HS-5 (cell line): ENCODE measurements at regions not wholly inside any gene's neighbourhood (a gene's known extent, or its start where the extent isn't known, plus 50 kb on each side); places are given as distances from the start of the nearest gene placed in this dataset.
"Not testable (repeated sequence)": the region's sequence is repeated elsewhere in the genome, so short reads cannot be mapped to it uniquely, and the experiment has no call there.

Experiments
- DNase-seq: peaks from one replicate; pipeline ENCODE4 v3.0.0-alpha.2; 2012; ENCODE audit warnings: low read depth

DNA sequence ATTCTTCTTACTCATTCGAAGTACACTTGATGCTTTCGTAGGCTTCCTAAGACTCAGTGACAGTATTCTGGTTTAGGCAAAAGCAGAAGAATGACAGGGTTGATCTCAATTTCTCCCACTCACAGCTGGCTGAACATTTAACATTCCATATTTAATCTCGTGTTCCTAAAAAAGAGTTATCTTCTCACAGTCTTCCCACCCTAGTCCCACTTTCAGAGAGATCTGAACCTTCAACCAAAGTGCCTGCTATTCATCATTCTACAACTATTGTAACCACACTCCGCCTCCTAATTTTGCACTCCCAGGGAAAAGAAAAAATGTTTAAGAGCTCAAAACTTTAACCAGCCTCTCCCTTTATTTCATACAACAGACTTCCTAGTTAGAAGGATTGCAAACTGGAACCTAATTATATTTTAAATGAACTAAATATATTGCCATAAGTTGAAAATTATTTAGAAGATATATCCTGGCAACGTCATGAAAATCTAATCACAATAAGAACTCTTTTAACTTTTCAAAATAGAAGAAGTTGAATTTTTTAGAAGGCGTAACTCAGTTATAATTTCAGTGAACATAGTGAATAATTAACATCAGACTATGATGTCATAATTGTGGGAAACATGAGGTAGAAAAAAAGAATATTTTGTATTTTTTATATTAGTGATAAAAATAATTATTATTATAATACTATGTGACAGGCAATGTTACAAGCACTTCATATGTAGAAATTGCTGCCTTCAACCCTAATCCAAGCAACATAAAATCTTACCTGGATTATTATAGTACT lies 540.9 kb upstream of the ADGRL2 start:
- no peak for DNase-seq

DNA sequence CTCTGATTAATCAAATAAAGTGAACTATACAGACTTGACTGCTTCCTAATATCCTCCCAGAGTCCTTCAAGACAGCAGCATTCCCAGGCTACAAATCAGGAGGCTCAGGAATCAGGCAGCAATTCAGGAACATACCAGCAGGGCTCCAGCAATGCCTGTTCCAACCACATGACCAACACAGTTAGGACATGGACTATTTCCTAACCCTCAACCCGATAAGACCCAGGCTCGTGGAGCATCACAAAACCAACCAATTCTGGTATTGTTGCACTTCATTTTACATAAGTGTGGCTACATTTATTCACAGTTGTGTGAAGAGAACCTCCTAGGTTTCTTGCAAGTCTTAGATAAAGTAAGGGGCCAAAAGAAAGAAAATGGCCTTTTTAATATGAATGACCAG lies 546.2 kb upstream of the ADGRL2 start:
- no peak for DNase-seq

DNA sequence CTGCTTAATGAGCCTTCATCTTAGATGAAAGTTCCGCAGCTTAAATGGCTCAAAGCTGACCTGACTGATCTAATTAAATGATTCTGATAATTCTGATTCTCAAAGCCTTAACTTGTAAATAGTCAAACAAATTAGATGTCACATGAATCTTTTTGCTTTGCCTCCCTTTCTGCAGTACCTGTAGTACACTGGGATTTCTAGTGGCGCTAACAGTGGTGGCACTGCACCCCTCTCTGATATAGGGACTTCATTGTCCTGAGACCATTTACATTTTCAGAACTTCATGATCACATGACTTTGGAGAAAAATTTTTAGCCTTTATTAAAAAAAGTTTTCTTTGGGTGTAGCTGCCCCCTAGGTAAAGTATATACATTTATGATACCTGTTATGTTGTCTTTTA lies 546.7 kb upstream of the ADGRL2 start:
- no peak for DNase-seq

DNA sequence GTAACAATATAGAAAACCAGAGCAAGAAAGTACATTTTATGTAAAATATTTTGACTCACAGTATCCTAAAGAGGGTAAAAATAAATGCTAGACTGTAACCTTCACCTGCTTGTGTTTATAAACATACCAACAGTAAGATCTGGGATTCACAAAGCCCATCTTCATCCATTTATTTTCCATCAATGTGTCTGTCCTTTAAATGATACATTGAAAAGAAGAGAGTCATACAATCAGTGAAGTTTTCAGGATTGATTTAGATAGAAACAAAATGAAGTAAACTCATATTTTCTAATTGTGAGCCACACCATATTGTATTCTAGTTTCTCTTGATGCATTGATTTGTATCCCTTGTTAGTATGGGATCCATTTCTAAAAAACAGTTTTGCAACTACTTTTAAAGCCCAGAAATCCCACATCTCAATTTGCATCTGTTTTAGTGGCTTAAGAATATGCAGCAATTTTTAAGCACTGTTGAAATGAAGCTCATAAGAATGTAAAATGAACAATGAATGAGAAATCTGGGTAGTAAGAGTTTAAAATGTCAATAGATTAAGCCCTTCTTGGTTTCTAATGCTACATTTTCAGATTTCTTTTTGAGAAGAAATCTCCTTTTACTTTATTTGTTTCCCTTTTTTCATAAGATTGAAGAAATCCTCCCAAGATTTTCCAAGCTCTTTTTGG lies 548.1 kb upstream of the ADGRL2 start:
- DNase-seq, result no peak

DNA sequence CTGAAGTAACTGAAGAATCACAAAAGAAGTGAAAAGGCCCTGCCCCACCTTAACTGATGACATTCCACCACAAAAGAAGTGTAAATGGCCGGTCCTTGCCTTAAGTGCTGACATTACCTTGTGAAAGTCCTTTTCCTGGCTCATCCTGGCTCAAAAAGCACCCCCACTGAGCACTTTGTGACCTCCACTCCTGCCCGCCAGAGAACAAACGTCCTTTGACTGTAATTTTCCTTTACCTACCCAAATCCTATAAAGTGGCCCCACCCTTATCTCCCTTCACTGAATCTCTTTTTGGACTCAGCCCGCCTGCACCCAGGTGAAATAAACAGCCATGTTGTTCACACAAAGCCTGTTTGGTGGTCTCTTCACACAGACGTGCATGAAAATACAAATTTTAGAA lies 549.9 kb upstream of the ADGRL2 start:
- not testable (repeated sequence) for DNase-seq

- not testable (repeated sequence) for DNase-seq
These were observed 555.5 kb upstream of the ADGRL2 start for GRCh38 chr1:81245084-81245715.

- not testable (repeated sequence) for DNase-seq
These were observed 556.1 kb upstream of the ADGRL2 start for GRCh38 chr1:81244612-81245011.

DNA sequence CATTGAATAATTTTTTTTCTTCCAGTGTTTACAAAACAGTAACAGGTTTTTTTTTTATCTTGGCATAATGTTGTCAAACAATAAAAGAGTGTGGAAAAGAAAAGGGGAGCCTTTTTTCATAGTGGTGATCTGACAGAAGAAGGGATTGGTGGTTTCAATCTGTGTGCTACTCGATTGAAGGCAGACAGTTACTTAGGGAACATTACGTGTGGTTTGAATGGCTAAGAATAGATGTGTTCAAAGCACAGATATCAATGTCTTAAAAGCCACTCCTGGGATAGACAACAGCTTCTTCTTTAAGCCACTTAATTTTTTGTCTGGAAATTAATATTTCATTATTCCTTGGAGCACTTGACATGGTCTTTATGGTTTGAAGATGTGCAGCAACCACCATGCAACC lies 558.6 kb upstream of the ADGRL2 start:
- DNase-seq, result no peak

DNA sequence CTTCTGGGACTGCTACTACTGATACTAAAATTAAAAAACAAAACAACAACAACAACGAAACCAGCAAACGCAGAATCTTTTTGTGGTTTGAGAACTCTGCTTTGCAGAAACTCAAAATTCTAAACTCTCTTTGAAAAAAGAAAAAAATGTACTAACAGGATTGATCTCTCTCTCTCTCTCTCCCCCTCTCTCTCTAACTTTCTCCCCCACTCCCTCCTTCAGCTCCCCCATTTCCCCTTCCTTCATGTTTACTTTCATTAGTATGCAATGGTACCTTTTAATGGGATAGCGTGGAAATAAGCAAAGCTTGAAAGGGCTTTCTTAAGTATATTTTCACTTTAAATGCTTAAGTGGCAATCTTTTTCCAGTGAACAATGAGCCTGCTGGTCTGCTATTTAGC lies 562.6 kb upstream of the ADGRL2 start:
- DNase-seq, result no peak

DNA sequence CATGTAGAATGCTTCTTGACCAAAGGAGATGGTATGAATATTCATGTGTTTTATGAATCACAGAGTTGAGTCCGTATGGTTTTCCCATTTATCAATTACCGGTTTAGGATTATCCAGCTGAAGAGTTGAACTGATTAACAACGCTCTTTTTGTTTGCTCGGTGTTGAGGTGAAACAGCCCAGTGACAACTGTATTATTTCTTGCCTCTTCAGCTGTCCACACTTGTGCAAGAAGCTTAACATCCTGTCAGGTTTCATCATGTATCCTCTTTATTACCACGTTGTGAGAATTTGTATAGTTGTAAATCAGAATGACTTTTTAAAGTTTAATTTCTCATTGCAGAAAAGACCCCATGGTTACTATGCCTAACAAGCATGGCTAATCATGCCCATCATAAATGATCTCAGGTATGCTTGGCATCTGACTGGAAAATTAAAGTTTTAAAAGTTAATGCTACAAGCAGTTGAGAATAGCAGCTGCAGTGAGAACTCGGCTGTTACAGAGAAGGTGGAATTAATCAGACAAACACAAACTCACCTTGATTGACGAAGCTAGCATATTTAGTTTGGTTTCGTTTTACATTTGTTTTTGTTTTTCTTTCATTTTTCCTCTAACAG lies 563.2 kb upstream of the ADGRL2 start:
- DNase-seq, result no peak

- no peak for DNase-seq
These were observed 566.5 kb upstream of the ADGRL2 start for GRCh38 chr1:81234237-81234636.

GRCh38 chr1:81233591-81233990 lies 567.1 kb upstream of the ADGRL2 start:
- no peak for DNase-seq

DNA sequence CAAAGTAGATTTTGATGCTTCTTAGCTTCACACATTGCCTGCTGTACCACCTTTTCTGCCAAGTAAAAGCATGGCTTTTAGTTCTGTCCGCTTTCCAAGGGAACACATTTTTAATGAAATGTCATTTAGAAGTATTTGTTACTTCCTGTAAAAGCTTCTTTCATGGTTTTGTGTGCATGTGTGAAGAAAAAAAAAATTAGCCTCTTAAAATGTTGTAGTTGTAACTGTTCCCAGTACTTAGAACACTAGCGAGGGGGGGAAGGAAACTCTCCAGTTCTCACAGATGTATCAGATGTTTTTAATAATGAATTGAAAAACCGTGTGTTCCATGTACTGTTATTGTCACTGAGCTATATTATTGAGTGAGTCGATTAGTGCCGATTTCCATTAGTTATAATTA lies 568.3 kb upstream of the ADGRL2 start:
- no peak for DNase-seq

- DNase-seq, result no peak
These were observed 569.0 kb upstream of the ADGRL2 start for GRCh38 chr1:81231729-81232038.

GRCh38 chr1:81230983-81231728 lies 569.6 kb upstream of the ADGRL2 start:
- DNase-seq, result no peak

DNA sequence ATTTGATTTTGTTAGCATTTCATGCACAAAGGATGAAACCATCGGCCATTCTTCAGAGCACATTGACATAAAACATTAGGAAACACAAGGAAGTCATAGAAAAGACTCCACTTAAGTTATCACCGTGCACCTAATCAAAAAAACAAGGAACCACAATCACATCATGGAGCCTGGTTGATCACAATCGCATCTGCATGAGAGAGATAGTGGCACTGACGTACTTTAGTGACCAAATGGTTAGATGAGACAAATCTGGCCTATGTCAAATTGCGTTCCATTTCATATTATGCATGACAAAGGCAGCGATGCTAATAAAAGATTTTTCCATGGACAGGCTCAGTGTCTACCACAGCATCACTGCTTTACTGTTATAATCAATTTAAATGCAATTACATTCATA lies 571.8 kb upstream of the ADGRL2 start:
- DNase-seq, result no peak

DNA sequence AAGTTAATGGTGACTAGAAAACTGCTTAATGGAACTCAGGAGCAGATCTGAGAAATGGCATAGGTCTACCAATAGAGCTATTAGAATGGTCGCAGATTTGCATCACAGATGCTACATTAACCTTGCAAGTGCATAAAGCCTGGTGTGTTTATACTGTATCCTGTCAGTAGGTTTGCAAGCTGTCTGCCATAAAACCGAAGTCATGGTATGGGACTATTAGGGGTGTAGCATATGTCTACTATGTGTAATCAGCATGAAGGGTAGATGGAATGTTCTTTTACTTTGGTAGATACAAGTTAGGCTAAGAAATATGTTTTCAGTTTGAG lies 574.2 kb upstream of the ADGRL2 start:
- DNase-seq, result no peak

DNA sequence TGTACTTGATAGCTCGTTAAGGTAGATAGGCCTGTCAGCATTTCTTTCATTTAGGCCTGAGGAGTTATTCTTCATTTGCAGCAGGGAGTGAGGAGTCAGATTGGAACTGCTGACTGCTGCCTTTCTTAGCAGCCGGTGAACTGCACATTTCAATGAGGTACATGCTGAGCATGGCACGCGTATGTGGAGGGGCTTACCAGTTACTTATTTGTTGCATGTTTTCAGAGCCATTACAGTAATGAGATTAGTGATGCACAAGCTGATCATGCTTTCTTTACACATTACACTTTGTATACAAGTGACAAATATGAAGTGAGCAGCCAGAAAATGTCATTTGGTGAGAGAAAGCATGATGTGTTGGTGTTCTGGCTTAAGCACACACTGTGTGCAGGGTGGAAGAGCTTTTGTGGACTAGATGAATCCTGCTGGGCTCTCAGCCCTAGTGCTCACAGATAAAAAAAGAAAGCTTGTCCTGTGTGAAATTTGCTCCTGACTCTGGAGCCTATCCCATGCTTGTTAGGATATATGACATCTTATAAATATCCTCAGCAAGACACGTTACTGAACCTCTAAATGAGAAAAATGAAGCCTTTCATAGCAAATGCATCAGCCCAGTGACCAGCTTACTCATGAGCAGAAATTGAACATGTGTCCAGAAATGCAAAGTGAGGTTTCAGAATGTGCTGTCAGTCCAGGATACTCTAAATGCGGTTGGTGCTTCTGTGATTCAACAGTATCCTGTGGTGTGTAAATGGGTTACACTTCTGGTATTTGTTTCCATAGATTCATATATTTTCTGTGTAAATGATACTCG lies 574.7 kb upstream of the ADGRL2 start:
- DNase-seq, result no peak

DNA sequence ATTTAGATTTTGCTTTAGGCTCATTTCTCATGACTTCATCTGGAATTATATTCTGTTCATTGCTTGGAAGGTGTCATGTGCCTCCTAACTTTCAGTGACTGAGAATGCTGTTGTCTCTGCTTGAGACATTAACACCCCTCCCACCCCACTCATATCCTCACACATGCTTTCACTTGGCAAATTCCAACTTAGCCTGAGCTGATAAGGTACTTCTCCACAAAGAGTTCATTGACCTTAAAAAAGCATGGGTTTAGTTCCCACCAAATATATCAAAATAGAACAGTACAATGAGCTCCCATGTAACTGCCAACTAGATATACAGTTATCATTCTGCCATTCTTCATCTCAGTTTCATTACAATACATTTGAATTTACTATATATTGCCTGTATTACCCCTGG lies 576.5 kb upstream of the ADGRL2 start:
- DNase-seq, result no peak

DNA sequence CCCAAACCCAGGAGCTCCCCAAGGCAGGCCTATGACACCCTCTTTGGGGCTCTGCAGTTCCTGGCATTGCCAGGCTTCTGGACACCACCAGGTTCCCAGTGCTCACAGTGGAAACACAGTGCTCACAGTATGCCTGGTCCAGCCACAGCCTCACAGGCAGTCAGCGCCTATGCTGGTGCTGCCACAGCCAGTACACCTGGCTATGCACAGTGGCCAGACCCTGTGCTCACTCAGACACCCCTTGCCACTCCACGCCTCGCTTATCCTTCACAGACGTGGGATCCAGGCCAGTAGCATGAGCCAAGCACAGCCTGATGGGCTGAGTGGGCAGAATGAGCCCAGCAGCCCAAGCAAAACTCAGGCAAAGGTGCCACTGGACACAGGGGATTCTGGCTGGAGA lies 579.2 kb upstream of the ADGRL2 start:
- DNase-seq, result no peak

DNA sequence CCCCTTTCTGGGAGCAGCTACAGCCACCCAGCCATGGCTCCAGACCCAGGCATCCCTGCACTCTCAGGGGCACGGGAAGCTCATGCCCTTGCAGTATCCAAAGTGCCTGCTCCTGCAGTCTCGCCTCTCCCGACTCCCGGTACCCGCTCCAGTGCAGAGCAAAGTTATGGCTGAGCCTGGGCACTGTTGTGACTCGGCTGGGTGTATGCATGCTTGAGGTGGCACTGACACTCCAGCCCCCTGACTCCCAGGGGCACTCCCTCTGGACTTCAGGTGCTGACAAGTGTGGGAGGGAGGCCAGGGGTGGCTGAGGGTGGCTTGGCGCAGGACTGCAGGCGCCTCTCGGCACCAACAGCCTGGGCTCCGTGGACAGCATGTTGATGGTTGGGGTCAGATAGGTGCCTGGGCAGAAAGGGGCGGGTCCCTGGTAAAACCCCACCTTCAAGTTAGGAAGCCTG lies 580.1 kb upstream of the ADGRL2 start:
- DNase-seq, result no peak

GRCh38 chr1:81217058-81217457 lies 583.7 kb upstream of the ADGRL2 start:
- no peak for DNase-seq
